NB4 (cell line): ENCODE measurements at regions not wholly inside any gene's neighbourhood (a gene's known extent, or its start where the extent isn't known, plus 50 kb on each side); places are given as distances from the start of the nearest gene placed in this dataset.

Experiments used
- DNase-seq: peaks from one replicate; pipeline ENCODE4 v3.0.0; 2010; ENCODE audit warnings: low read depth
- H3K4me3 ChIP-seq: one replicate; pipeline ENCODE4 v1.5.1; 2011; ENCODE audit warnings: mild to moderate bottlenecking, low read depth, low read length, moderate library complexity
- CTCF ChIP-seq: IDR thresholded peaks from one replicate; pipeline ENCODE4 v1.5.1; 2012; ENCODE audit warnings: low read depth, low read length
- MAX ChIP-seq: IDR thresholded peaks from 2 replicates; pipeline ENCODE4 v1.6.1; 2011; ENCODE audit warnings: low read depth, low read length
- MYC ChIP-seq: IDR thresholded peaks from 2 replicates; pipeline ENCODE4 v1.6.1; 2011; ENCODE audit warnings: low read depth, low read length
- POLR2A ChIP-seq: IDR thresholded peaks from 2 replicates; pipeline ENCODE4 v1.6.1; 2011; ENCODE audit warnings: mild to moderate bottlenecking; ENCODE audit not compliant: insufficient read length; ENCODE audit errors: extremely low read depth

GRCh38 chr9:11915699-11916098 lies 777.5 kb upstream of the TYRP1 start:
- H3K4me3 ChIP-seq: no peak overlapping the region
- no peak for DNase-seq
- TF ChIP-seq POLR2A: no peak
- no peak for TF ChIP-seq CTCF

GRCh38 chr9:11928871-11929321 lies 764.3 kb upstream of the TYRP1 start:
- DNase-seq: no peak

GRCh38 chr9:11931109-11931508 lies 762.1 kb upstream of the TYRP1 start:
- no peak for DNase-seq
- no peak overlapping the region for H3K4me3 ChIP-seq
- TF ChIP-seq CTCF: no peak
- TF ChIP-seq MYC: no peak
- no peak for TF ChIP-seq POLR2A
- no peak for TF ChIP-seq MAX

More at GRCh38 chr9:11928871-11929321, 764.3 kb upstream of the TYRP1 start:
- no peak overlapping the region for H3K4me3 ChIP-seq
- no peak for TF ChIP-seq POLR2A
- no peak for TF ChIP-seq CTCF
- no peak for TF ChIP-seq MYC
- TF ChIP-seq MAX: no peak

GRCh38 chr9:11931751-11932150 lies 761.4 kb upstream of the TYRP1 start:
- TF ChIP-seq POLR2A (no peak), MYC (no peak), MAX (no peak), CTCF (no peak)
- no peak for DNase-seq
- H3K4me3 ChIP-seq: no peak overlapping the region

GRCh38 chr9:11933926-11934325 lies 759.3 kb upstream of the TYRP1 start:
- DNase-seq: peak; percentile 27
- no peak overlapping the region for H3K4me3 ChIP-seq
- TF ChIP-seq POLR2A (no peak), MAX (no peak), CTCF (no peak), MYC (no peak)

- DNase-seq: no peak
- TF ChIP-seq MAX (no peak), MYC (no peak), POLR2A (no peak), CTCF (no peak)
These were observed 746.7 kb upstream of the TYRP1 start for GRCh38 chr9:11946531-11946930.

More at GRCh38 chr9:11946531-11946930, 746.7 kb upstream of the TYRP1 start:
- no peak overlapping the region for H3K4me3 ChIP-seq
